SW480 (cell line): ENCODE measurements at regions not wholly inside any gene's neighbourhood (a gene's known extent, or its start where the extent isn't known, plus 50 kb on each side); places are given as distances from the start of the nearest gene placed in this dataset.

ENCODE experiments used
- DNase-seq: peaks from one replicate; pipeline ENCODE4 v3.0.0-alpha.2; 2016; ENCODE audit warnings: low spot score

- no peak for DNase-seq
Observed at GRCh38 chr21:35933466-35933865, 126.9 kb downstream of the SETD4 start.

GRCh38 chr21:35932232-35932911 lies 128.0 kb downstream of the SETD4 start:
- DNase-seq, result peak; percentile 79

- no peak for DNase-seq
Observed at GRCh38 chr21:35929901-35930300, 130.4 kb downstream of the SETD4 start.

GRCh38 chr21:35927262-35927661 lies 133.1 kb downstream of the SETD4 start:
- DNase-seq, result peak; percentile 98

- peak; percentile 23 for DNase-seq
Observed at GRCh38 chr21:35926003-35926740, 134.2 kb downstream of the SETD4 start.

- peak; percentile 99 for DNase-seq
Observed at GRCh38 chr21:35925497-35925896, 134.8 kb downstream of the SETD4 start.

- peak; percentile 95 for DNase-seq
Observed at GRCh38 chr21:35924714-35925301, 135.5 kb downstream of the SETD4 start.

- peak; percentile 39 for DNase-seq
Observed at GRCh38 chr21:35923971-35924370, 136.4 kb downstream of the SETD4 start.

GRCh38 chr21:35922618-35923017 lies 137.7 kb downstream of the SETD4 start:
- no peak for DNase-seq

GRCh38 chr21:35921471-35921870 lies 138.9 kb downstream of the SETD4 start:
- no peak for DNase-seq

- peak; percentile 77 for DNase-seq
Observed at GRCh38 chr21:35920436-35920835, 139.9 kb downstream of the SETD4 start.

GRCh38 chr21:35915030-35915429 lies 145.3 kb downstream of the SETD4 start:
- no peak for DNase-seq

- no peak for DNase-seq
Observed at GRCh38 chr21:35911412-35912191, 148.7 kb downstream of the SETD4 start.

- DNase-seq, result no peak
Observed at GRCh38 chr21:35909456-35910223, 150.7 kb downstream of the SETD4 start.

- DNase-seq, result no peak
Observed at GRCh38 chr21:35908311-35909078, 151.8 kb downstream of the SETD4 start.

- no peak for DNase-seq
Observed at GRCh38 chr21:35906586-35906985, 153.7 kb downstream of the SETD4 start.

- DNase-seq, result no peak
Observed at GRCh38 chr21:35905963-35906345, 154.4 kb downstream of the SETD4 start.

- DNase-seq, result no peak
Observed at GRCh38 chr21:35905096-35905962, 155.0 kb downstream of the SETD4 start.

- DNase-seq, result no peak
Observed at GRCh38 chr21:35900539-35900938, 159.8 kb downstream of the SETD4 start.

GRCh38 chr21:35896060-35896459 lies 164.3 kb downstream of the SETD4 start:
- no peak for DNase-seq
